ENCODE measurements at regions not wholly inside any gene's neighbourhood (a gene's known extent, or its start where the extent isn't known, plus 50 kb on each side); places are given as distances from the start of the nearest gene placed in this dataset.

GRCh38 chr1:232452736-232453440 lies 177.0 kb downstream of the SIPA1L2 start:
- H3K27me3 ChIP-seq = no peaks in the 10 kb centered on the region
- DNase-seq (ENCODE audit: low spot score in 2 of 2) = no peak
- no peak overlapping the region for H3K4me3 ChIP-seq
- no peak overlapping the region for H3K27ac ChIP-seq
- TF ChIP-seq POLR2A (IDR thresholded peaks at IDR 0.05) (no peak), EP300 (IDR thresholded peaks at IDR 0.05) (no peak), POLR2AphosphoS5 (IDR thresholded peaks at IDR 0.05) (no peak)
- TF ChIP-seq, protein P1, sequence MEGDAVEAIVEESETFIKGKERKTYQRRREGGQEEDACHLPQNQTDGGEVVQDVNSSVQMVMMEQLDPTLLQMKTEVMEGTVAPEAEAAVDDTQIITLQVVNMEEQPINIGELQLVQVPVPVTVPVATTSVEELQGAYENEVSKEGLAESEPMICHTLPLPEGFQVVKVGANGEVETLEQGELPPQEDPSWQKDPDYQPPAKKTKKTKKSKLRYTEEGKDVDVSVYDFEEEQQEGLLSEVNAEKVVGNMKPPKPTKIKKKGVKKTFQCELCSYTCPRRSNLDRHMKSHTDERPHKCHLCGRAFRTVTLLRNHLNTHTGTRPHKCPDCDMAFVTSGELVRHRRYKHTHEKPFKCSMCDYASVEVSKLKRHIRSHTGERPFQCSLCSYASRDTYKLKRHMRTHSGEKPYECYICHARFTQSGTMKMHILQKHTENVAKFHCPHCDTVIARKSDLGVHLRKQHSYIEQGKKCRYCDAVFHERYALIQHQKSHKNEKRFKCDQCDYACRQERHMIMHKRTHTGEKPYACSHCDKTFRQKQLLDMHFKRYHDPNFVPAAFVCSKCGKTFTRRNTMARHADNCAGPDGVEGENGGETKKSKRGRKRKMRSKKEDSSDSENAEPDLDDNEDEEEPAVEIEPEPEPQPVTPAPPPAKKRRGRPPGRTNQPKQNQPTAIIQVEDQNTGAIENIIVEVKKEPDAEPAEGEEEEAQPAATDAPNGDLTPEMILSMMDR (IDR thresholded peaks at IDR 0.05) = no peak
- no peaks in the 10 kb centered on the region for H3K4me1 ChIP-seq
- H3K36me3 ChIP-seq = no peaks in the 10 kb centered on the region
- H3K9me3 ChIP-seq = no peaks in the 10 kb centered on the region
- 90% methylated on average over 1 of the region's 1 CpG for WGBS

- Histone ChIP-seq H3K27ac (no peak overlapping the region), H3K27me3 (no peaks in the 10 kb centered on the region), H3K4me3 (no peak overlapping the region), H3K4me1 (no peaks in the 10 kb centered on the region), H3K36me3 (no peaks in the 10 kb centered on the region), H3K9me3 (no peaks in the 10 kb centered on the region)
- DNase-seq (ENCODE audit: low spot score in 2 of 2) = no peak
- 77% methylated on average over 3 of the region's 3 CpGs for WGBS
- TF ChIP-seq EP300 (IDR thresholded peaks at IDR 0.05) (no peak), POLR2A (IDR thresholded peaks at IDR 0.05) (no peak), POLR2AphosphoS5 (IDR thresholded peaks at IDR 0.05) (no peak)
- TF ChIP-seq, protein P1 (IDR thresholded peaks at IDR 0.05) = no peak
Observed at GRCh38 chr1:232452117-232452516, 177.8 kb downstream of the SIPA1L2 start.

GRCh38 chr1:232451506-232451905 lies 178.4 kb downstream of the SIPA1L2 start:
- DNase-seq (ENCODE audit: low spot score in 2 of 2) = no peak
- 89% methylated on average over 2 of the region's 2 CpGs for WGBS
- Histone ChIP-seq H3K9me3 (no peaks in the 10 kb centered on the region), H3K27ac (no peak overlapping the region), H3K27me3 (no peaks in the 10 kb centered on the region), H3K4me3 (no peak overlapping the region), H3K4me1 (no peaks in the 10 kb centered on the region), H3K36me3 (no peaks in the 10 kb centered on the region)
- no peak for TF ChIP-seq POLR2AphosphoS5 (IDR thresholded peaks at IDR 0.05)
- TF ChIP-seq, protein P1 (IDR thresholded peaks at IDR 0.05) = no peak
- no peak for TF ChIP-seq EP300 (IDR thresholded peaks at IDR 0.05)
- TF ChIP-seq POLR2A (IDR thresholded peaks at IDR 0.05) = no peak

DNA sequence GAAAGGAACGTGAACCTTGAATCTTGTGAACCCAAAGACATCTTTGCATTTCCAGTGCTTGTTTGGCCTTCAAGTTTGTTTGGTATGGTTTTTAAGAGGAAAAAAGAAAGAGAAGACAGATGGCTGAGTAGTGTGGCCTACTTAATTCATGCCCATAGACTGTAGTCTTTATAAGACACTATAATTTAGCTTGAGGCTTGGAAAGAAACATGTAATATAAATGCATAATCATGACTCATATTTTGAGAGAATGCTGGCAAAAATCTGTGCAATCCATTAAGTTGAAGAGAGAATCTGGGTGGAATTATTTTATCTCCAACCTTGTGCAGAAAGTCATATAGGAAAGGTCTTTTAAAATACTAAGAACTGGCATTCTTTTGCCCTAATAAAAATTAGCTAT lies 179.3 kb downstream of the SIPA1L2 start:
- no peaks in the 10 kb centered on the region for H3K36me3 ChIP-seq
- no peaks in the 10 kb centered on the region for H3K9me3 ChIP-seq
- no peak for DNase-seq (ENCODE audit: low spot score in 2 of 2)
- 55% methylated on average over 1 of the region's 1 CpG for WGBS
- TF ChIP-seq, protein P1 (IDR thresholded peaks at IDR 0.05) = no peak
- H3K4me3 ChIP-seq = no peak overlapping the region
- H3K27me3 ChIP-seq = no peaks in the 10 kb centered on the region
- H3K4me1 ChIP-seq = no peaks in the 10 kb centered on the region
- H3K27ac ChIP-seq = no peak overlapping the region

GRCh38 chr1:232447125-232447524 lies 182.8 kb downstream of the SIPA1L2 start:
- Histone ChIP-seq H3K4me1 (no peaks in the 10 kb centered on the region), H3K9me3 (no peaks in the 10 kb centered on the region), H3K4me3 (no peak overlapping the region), H3K27ac (no peak overlapping the region), H3K27me3 (no peaks in the 10 kb centered on the region), H3K36me3 (peaks cover 9% of the 10 kb centered on the region)
- DNase-seq (ENCODE audit: low spot score in 2 of 2) = no peak
- no peak for TF ChIP-seq EP300 (IDR thresholded peaks at IDR 0.05)
- TF ChIP-seq POLR2AphosphoS5 (IDR thresholded peaks at IDR 0.05) = no peak
- TF ChIP-seq, protein P1 (IDR thresholded peaks at IDR 0.05) = no peak
- no peak for TF ChIP-seq POLR2A (IDR thresholded peaks at IDR 0.05)
- 64% methylated on average over 2 of the region's 2 CpGs for WGBS
